Right forelimb (tissue), 1 donor: ENCODE measurements at regions not wholly inside any gene's neighbourhood (a gene's known extent, or its start where the extent isn't known, plus 50 kb on each side); places are given as distances from the start of the nearest gene placed in this dataset.

Experiments used
- DNase-seq: peaks from one replicate; pipeline ENCODE4 v3.0.0-alpha.2; 2018

DNA sequence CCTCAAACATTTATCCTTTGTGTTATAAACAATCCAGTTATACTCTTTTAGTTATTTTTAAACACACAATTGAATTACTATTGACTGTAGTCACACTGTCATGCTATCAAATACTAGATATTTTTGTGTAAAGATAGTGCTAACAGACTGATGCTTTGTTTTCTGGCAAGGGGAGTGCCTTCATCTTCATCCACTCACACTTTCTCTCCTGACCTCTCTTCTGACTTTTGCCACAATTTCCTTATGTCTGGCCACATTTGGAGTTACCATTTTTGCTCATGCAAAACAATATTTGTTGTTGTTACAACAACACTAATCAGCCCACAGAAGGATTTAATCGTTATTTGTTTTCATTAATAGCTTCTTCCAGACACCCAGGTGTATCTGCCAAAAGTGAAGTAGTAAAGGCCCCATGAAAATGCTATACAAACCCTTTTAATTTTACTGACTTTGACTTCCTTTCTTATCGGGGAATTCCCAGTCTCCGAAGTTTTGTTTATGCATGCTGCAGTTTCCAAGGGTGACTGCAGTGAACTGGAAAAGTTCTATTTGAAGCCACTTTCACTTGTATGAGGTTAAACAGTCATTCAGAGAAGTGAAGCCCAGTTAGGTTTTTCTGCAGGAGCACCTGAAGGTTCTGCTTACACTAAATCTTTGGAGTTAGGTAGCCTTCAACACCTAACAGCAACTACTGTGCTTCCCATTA is 66.1 kb upstream of the FRY start:
- DNase-seq: no peak

- DNase-seq: no peak
Measured at GRCh38 chr13:31967155-31967554, 64.4 kb upstream of the FRY start.

DNA sequence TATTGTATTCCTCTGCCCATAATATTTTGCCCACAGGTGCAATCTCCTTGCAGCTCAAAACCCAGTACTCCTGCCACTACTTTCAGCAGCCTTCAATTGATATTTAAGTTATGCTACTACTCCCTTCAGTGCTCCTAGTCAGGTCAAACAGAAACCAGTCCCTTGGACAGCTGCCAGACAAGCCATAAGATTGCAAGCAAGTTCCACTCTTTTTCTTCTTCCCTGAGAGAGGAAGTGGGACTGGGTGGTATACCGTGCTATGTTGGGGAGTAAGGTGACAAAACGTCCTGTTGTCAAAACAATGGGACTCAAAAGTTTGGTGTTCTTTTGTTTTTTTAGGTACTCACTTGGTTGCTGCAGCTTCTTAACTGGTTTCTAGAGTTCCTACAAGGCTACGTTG is 63.1 kb upstream of the FRY start:
- DNase-seq: no peak

DNA sequence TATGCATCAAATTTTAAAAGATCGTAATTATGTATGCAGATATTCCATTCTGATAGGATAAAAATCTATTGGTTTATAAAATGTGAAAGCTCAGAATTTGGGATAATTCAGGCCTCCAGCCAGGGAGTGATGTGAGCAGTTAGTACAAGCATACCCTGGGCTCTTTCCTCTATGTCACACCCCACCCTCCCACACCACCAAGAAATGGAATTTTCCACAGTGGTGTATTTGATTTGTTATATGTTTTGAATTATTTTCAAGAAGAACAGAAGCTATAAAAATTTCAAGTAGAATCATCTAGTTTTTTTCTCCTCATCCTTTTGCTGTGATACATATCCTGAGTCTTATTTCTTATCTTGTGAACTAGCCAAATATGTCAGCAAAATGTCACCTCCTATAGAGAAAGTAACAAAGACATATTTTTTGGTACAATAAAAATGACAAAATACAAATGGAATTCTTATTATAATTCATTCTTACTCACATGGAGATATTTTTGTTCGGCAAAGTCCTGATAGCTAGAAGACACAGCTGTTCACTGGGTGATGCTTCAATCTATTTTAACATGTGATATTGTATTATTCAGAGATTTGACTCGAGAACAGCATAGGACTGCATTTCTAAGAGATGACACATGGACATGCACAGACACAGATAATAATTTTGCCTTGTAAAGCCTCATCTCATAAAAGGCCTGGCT is 61.2 kb upstream of the FRY start:
- no peak for DNase-seq

- no peak for DNase-seq
Measured at GRCh38 chr13:31972453-31972852, 59.1 kb upstream of the FRY start.

- DNase-seq: no peak
Measured at GRCh38 chr13:31978021-31978420, 53.6 kb upstream of the FRY start.

DNA sequence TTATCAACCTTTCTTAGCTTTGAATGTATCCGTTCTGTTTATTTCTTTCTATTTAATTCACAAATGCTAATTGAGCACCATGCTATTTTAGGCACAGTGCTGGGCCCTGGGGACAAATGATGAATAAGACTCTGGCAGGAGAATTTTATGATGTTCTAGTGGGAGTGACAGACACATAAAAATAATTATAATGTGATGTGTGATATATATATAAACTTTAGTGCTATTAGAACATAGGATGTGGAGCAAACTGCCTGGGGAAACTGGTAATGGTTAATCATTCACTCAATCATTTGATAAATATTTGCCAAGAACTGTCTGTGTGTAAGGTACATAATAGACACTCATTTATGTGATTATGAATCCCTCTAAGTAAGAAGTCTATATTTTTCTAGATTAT is 50.7 kb upstream of the FRY start:
- no peak for DNase-seq
